A172 (cell line): ENCODE measurements at regions not wholly inside any gene's neighbourhood (a gene's known extent, or its start where the extent isn't known, plus 50 kb on each side); places are given as distances from the start of the nearest gene placed in this dataset.
A peak's percentile ranks its signal among the peaks of the same experiment; 100 is the strongest.

Experiments
- DNase-seq: peaks from one replicate; pipeline ENCODE4 v3.0.0-alpha.2; 2015; ENCODE audit warnings: low spot score

- no peak for DNase-seq
Measured at GRCh38 chr13:64791373-64791772, 2438.8 kb downstream of the PCDH9 start.

DNA sequence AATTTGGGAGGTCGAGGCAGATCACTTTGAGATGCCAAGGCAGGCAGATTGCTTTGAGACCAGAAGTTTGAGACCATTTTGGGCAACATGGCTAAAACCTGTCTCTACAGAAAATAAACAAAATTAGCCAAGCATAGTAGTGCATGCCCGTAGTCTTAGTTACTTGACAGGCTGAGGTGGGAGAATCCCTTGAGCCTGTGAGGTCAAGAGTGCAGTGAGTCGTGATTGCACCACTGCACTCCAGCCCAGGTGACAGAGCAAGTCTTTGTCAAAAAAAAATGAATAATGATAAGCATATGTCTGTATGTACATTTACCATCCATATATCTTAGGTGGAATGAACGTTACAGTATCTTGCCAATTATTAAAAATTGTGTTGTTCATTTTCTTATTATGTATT is 2447.7 kb downstream of the PCDH9 start:
- DNase-seq, result no peak

DNA sequence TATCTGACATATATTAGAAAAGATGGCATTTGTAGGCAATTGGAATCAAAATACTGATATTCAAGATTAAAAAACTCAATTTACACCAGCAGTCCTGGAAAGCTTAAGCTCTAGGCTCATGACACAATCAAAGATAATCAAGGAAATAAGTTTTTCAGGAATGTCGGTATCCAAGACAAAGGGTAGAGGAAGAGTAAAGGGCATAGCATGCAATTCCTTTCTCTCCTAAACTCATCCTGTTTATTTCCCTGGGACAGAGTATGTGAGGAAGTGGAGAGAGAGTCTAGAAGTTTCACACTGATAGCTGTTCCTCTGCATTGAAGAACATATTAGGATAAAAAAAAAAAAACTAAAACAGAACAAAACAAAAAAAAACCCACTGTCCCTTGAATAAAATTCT is 2452.1 kb downstream of the PCDH9 start:
- no peak for DNase-seq

GRCh38 chr13:64774915-64775314 is 2455.2 kb downstream of the PCDH9 start:
- DNase-seq, result no peak

- DNase-seq, result no peak
Measured at GRCh38 chr13:64770743-64771142, 2459.4 kb downstream of the PCDH9 start.

GRCh38 chr13:64767054-64767453 is 2463.1 kb downstream of the PCDH9 start:
- DNase-seq, result no peak

- no peak for DNase-seq
Measured at GRCh38 chr13:64765636-64766035, 2464.5 kb downstream of the PCDH9 start.

DNA sequence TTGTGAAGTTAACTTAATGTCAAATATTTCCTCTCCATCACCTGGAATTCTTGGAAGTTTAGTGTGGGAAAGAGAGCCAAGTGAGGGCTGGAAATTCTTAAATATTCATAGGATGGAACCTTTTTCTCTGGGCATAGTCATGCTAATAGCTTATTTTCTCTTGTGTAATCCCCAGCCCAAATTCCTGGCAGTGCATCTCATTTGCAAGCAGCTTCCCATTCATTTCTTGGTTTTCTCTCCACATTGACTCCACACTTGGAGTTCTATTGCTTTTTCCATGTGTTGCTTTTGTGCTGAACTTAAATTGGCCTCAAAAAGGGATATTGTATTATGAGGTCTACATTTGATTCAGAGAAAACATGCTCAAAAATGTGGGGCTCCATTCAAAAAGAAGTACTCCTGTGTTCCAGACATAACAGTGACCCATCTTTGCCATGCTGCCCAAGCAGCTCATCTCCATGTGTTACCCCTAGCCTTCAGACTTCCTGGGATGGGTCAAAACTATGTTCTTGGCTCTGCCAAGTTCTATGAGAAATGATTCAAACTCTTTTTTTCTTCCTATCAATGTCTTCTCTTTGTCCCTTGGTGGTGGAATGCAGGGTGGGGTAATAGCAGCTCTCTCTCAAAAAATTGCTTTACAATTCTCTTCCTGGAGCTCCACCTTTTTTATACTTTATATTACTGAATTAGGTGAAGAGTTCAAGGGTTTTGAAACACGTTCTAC is 2471.5 kb downstream of the PCDH9 start:
- DNase-seq, result no peak

- DNase-seq, result no peak
Measured at GRCh38 chr13:64756621-64757020, 2473.5 kb downstream of the PCDH9 start.

GRCh38 chr13:64755961-64756360 is 2474.2 kb downstream of the PCDH9 start:
- peak; percentile 27 for DNase-seq

DNA sequence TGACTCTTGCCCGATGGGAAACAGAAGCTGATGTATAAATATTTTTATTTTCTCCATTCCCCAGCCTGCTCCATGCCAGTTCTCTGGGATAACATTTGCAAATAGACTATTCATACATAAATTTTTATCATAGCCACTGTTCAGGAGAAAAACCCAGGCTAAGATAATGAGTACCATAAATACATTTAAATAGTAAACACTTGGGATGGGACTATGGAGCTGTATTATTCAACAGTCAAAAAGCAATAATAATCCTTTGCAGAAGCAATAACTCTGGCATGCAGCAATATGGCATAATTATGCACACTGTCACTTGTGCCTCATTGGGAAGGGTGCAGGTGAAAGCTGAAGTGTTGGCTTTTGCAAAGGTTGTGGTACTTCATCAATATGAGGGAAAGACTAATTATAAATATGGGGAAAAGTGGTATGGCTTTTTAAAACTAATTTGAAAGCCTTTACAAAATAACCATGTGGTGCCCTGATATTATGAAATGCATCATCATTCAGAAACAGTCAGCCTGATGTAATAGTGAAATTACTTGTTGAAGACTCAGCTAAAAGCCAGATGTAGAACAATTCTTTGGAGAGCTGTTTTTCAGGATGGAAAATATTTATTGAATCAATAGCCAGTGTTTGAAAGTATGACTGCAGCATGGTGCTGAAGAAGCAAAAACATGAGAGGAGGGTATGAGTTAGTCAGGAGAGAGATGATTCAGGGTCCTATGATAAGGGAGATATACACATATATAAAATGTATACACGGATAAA is 2476.7 kb downstream of the PCDH9 start:
- no peak for DNase-seq

GRCh38 chr13:64749301-64749700 is 2480.8 kb downstream of the PCDH9 start:
- no peak for DNase-seq

GRCh38 chr13:64746845-64747244 is 2483.3 kb downstream of the PCDH9 start:
- no peak for DNase-seq

DNA sequence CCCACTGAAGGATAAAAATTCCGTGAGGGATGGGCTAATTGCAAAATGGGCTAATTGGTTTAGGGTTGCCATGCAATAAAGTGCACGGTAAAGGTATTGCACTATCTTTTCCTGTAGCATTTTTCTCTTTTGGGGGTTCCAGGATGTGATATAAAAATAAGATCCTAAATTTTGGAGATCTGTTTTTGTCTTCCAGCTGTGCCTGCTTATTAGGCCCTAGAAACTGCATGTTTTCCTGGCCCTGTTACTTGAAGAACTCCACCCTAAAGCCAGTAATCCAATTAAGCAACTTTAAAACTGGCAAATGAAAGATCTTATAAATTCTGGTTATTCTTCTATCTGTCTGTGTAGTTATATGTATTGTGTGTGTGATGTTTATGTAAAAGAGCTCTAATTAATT is 2489.6 kb downstream of the PCDH9 start:
- no peak for DNase-seq

- no peak for DNase-seq
Measured at GRCh38 chr13:64725492-64725891, 2504.6 kb downstream of the PCDH9 start.

DNA sequence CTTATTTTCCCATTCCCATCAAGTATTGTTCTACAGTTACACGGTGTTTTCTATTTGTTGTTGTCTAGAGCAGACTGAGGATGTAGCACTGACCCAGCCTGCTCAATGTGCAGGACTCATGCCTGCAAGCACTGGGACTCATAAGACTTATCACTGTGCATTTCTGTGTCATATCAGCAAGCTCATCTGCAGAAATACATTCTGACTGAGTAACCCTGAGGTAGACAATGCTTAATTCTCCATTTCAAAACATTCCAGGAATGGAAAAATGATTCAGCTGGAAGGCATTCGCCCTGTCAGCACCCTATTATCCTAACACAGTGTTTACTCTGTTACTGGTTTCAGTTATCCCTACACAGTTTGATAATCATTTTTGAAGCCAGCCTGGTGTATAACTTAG is 2506.4 kb downstream of the PCDH9 start:
- DNase-seq, result peak; percentile 95

GRCh38 chr13:64718116-64718515 is 2512.0 kb downstream of the PCDH9 start:
- DNase-seq, result no peak

DNA sequence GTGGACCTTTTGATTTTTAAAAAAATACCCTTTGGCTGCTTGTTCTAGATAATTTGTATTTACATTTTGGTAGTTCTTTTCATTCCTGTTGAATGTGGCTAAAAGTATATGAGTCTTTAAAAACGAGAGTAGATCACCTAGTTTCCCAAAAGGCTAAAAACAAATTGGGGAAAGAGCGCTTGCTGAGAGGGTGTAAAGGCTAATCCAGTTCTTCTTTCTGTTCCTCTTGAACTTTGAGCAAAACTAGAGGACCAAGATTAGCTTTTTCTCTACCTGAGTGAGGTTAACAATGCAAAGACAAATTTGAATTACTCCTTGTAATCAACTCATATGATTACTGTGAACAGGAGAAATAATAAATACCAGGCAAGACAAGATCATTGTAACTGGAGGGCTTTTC is 2513.2 kb downstream of the PCDH9 start:
- no peak for DNase-seq

- no peak for DNase-seq
Measured at GRCh38 chr13:64709079-64709478, 2521.1 kb downstream of the PCDH9 start.

GRCh38 chr13:64704121-64704649 is 2526.0 kb downstream of the PCDH9 start:
- no peak for DNase-seq

GRCh38 chr13:64697226-64697625 is 2532.9 kb downstream of the PCDH9 start:
- DNase-seq, result no peak

- DNase-seq, result peak; percentile 2
Measured at GRCh38 chr13:64688893-64689677, 2541.1 kb downstream of the PCDH9 start.
